ENCODE measurements at regions not wholly inside any gene's neighbourhood (a gene's known extent, or its start where the extent isn't known, plus 50 kb on each side); places are given as distances from the start of the nearest gene placed in this dataset.

DNA sequence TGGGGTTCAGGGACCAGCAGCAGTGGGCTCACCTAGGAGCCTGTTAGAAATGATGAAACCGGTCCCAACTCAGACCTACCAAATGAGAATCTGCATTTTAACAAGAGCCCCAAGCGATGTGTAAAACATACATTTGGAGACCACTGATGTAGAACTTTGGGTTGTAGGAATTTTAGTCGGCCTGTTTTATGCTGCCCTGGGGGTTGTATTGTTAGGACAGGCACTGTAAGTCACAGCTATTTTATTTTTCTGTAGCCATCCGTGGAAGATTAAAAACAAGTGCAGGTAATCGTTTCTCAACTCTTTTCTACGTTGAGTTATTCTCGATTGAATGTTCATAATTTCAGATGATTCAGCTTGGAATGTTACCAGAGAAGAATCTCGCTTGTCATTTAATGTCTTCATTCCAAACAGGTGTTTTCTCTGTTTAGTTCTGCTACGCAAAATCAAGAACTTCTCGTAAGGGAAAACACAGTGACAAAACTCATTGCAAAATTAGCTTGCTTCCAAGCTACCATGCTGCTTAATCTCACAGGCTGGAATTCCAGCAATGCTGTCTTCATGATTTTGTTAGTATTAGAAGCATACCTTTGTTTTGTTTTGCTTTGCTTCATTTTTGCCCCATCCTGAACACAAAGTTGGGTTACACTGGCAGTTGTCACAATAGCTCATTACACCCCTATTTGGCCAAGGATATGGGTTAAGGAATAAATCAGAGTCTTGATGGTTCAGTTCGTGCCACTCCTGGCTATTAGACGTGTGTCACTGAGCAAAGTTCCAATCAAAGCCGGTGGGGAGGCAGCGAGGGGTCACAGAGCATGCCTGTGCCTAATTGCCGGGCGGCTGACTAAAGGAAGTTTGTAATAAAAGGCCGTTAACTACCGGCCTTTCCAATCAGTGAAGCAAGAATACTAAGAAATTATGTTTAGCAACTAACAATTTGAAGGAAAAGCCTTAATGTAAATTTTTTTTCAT is 676.9 kb downstream of the GATA3 start:
- TF ChIP-seq GATA2 (IDR thresholded peaks at IDR 0.05; ENCODE audit: low read depth, low read length) (no peak), GATA3 (IDR thresholded peaks at IDR 0.05; ENCODE audit: low read depth, low read length) (no peak)

All from SH-SY5Y (cell line).